Right lobe of liver (tissue), 6 donors: ENCODE measurements at regions not wholly inside any gene's neighbourhood (a gene's known extent, or its start where the extent isn't known, plus 50 kb on each side); places are given as distances from the start of the nearest gene placed in this dataset.

ENCODE experiments used
- ATAC-seq, 4 donors: fragments of 200-7000 bp; cut with Tn5 transposase; one replicate each; pipeline ENCODE4 v1.9.1; 2020; ENCODE audit warnings: mild to moderate bottlenecking in 4 of 4, moderate library complexity in 4 of 4
- DNase-seq, 3 donors: peaks; one replicate each; pipeline ENCODE4 v3.0.0-alpha.2; 2020
- H3K27ac ChIP-seq, 3 donors: fragments of 200-600 bp; one replicate each; pipeline ENCODE4 v1.8.0; 2022
- H3K27me3 ChIP-seq, 2 donors: fragments of 200-600 bp; one replicate each; pipeline ENCODE4 v1.8.0; 2022
- H3K36me3 ChIP-seq, 4 donors: fragments of 200-600 bp; sonication (generic) in 1 of 4; one replicate each; pipeline versions ENCODE4 v1.5.1 to v1.8.0; 2017 to 2022; ENCODE audit warnings: control low read depth in 1 of 4
- H3K4me1 ChIP-seq, 4 donors: fragments of 200-600 bp; sonication (generic) in 1 of 4; one replicate each; pipeline versions ENCODE4 v1.5.1 to v1.8.0; 2017 to 2022; ENCODE audit warnings: control low read depth in 1 of 4
- H3K4me3 ChIP-seq, 3 donors: fragments of 200-600 bp; one replicate each; pipeline ENCODE4 v1.8.0; 2022
- H3K9me3 ChIP-seq, 4 donors: fragments of 200-600 bp; sonication (generic) in 1 of 4; one replicate each; pipeline versions ENCODE4 v1.5.1 to v1.8.0; 2017 to 2022; ENCODE audit warnings: control low read depth in 1 of 4
- POLR2A ChIP-seq: fragments of 450-650 bp; IDR thresholded peaks from one replicate; pipeline ENCODE4 v1.6.1; 2017; ENCODE audit warnings: antibody characterized with exemption, mild to moderate bottlenecking
- WGBS: methylation state at CpG from one replicate; pipeline ENCODE4 v1.1.6; 2018; ENCODE audit warnings: low coverage, low lambda C conversion rate; ENCODE audit not compliant: insufficient coverage; ENCODE audit errors: missing lambda C conversion rate; 5-methylcytosine and 5-hydroxymethylcytosine counted together
- intact Hi-C, 2 donors: fragments of 100-400 bp; cut with DNase I; formaldehyde crosslinking; loops; one replicate each; pipeline versions ENCODE4 v1.11.2 to v1.14.1; 2022
- TF ChIP-seq, protein P1 (sequence below), 4 donors: fragments of 200-600 bp in 3 of 4; fragments of 450-650 bp in 1 of 4; IDR thresholded peaks; one replicate each; pipeline versions ENCODE4 v1.5.1 to v1.8.0; 2016 to 2022; ENCODE audit warnings: antibody characterized with exemption in 4 of 4, mild to moderate bottlenecking in 2 of 4
- donor health status: DM: no; HTN: yes; CAD: no.
- donor health status: DM: no; HTN: no; CAD: no.
- donor health status: DM: no; HTN: no; CAD: no.
- donor health status: DM: no; HTN: yes; CAD: no.
- donor health status: DM: no; HTN: yes; CAD: no.

DNA sequence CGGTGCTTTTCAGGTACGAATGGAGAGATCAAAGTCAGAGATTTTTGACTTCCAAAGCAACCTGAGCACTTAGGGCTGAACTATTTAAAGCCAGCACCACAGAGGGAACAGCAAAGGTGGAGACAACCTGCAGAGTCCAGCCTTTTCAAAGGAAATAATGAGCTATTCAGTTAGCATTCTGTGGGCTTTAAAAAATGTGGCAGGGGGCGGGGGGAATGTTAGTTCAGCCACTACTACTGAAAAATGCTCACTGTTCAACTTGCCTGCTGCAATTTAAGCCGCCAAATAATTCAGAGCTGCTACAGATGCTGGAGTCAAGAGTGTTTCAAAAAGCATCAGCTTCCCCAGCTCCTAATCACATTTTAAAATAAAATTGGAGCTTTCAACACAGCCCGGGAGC lies 473.3 kb upstream of the PLXNA2 start:
- TF ChIP-seq, protein P1, sequence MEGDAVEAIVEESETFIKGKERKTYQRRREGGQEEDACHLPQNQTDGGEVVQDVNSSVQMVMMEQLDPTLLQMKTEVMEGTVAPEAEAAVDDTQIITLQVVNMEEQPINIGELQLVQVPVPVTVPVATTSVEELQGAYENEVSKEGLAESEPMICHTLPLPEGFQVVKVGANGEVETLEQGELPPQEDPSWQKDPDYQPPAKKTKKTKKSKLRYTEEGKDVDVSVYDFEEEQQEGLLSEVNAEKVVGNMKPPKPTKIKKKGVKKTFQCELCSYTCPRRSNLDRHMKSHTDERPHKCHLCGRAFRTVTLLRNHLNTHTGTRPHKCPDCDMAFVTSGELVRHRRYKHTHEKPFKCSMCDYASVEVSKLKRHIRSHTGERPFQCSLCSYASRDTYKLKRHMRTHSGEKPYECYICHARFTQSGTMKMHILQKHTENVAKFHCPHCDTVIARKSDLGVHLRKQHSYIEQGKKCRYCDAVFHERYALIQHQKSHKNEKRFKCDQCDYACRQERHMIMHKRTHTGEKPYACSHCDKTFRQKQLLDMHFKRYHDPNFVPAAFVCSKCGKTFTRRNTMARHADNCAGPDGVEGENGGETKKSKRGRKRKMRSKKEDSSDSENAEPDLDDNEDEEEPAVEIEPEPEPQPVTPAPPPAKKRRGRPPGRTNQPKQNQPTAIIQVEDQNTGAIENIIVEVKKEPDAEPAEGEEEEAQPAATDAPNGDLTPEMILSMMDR (IDR thresholded peaks at IDR 0.05): no peak
- TF ChIP-seq POLR2A: no peak
- no peak for DNase-seq
- H3K36me3 ChIP-seq: no peaks in the 10 kb centered on the region
- ATAC-seq: no peak
- no peaks in the 10 kb centered on the region for H3K4me1 ChIP-seq
- no peak overlapping the region for H3K4me3 ChIP-seq
- no peaks in the 10 kb centered on the region for H3K27me3 ChIP-seq
- H3K9me3 ChIP-seq: no peaks in the 10 kb centered on the region
- intact Hi-C loops: no loop called here
- H3K27ac ChIP-seq: no peak overlapping the region
- WGBS: 74% methylated on average over 5 of the region's 5 CpGs

DNA sequence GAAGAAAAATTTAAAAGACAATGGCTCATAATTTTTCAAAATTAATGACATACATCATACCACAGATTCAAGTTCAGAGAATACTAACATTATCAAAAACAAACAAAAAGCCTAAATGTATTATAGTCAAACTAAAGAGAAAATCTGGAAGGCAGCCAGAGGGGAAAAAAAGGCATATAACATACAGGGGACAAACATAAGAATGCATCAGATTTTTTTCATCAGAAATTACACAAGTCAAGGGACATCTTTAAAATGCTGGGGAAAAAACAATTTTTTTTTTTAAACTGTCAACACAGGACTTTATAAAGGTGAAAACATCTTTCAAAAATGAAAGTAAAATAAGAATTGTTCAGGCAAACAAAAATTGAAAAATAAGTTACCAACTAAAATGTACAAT lies 478.4 kb upstream of the PLXNA2 start:
- no peaks in the 10 kb centered on the region for H3K27me3 ChIP-seq
- no peak overlapping the region for H3K27ac ChIP-seq
- no peaks in the 10 kb centered on the region for H3K4me1 ChIP-seq
- peaks cover 0 to 7% (median 1%) of the 10 kb centered on the region in 4 donors for H3K9me3 ChIP-seq
- ATAC-seq: no peak
- no peaks in the 10 kb centered on the region for H3K36me3 ChIP-seq
- H3K4me3 ChIP-seq: no peak overlapping the region
- intact Hi-C loops: no loop called here
- DNase-seq: no peak
- TF ChIP-seq, protein P1 (IDR thresholded peaks at IDR 0.05): no peak
- TF ChIP-seq POLR2A: no peak

GRCh38 chr1:208724079-208724478 lies 479.9 kb upstream of the PLXNA2 start:
- Histone ChIP-seq H3K9me3 (peaks cover 0 to 7% (median 1%) of the 10 kb centered on the region in 4 donors), H3K36me3 (no peaks in the 10 kb centered on the region), H3K27me3 (no peaks in the 10 kb centered on the region), H3K4me1 (no peaks in the 10 kb centered on the region), H3K27ac (no peak overlapping the region), H3K4me3 (no peak overlapping the region)
- no peak for TF ChIP-seq POLR2A
- TF ChIP-seq, protein P1 (IDR thresholded peaks at IDR 0.05): no peak
- DNase-seq (no peak), ATAC-seq (no peak)
- WGBS: 44% methylated on average over 1 of the region's 1 CpG
- intact Hi-C loops: no loop called here

DNA sequence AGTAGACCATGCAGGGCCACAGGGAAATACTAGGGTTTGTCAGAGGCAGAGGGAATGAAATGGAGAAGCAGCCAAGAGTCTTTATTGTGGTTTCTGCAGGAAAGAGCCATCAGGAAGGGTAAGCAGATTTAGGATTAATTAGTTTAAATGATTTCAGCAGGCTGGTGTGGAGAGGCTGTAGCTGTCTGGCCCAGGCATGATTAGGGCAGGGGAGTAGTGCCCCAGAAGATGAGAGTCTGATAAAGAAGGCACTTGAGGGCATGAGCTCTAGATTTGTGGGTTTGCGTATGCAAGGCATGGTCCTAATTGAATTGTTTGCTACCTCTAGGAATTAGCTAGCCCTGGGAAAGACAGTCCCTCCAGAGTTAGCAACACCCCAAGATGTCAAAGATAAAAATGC lies 484.6 kb upstream of the PLXNA2 start:
- Histone ChIP-seq H3K27me3 (no peaks in the 10 kb centered on the region), H3K9me3 (no peaks in the 10 kb centered on the region), H3K36me3 (no peaks in the 10 kb centered on the region), H3K4me1 (no peaks in the 10 kb centered on the region), H3K27ac (no peak overlapping the region), H3K4me3 (no peak overlapping the region)
- TF ChIP-seq POLR2A: no peak
- TF ChIP-seq, protein P1 (IDR thresholded peaks at IDR 0.05): no peak
- WGBS: 89% methylated on average over 1 of the region's 1 CpG
- ATAC-seq (no peak), DNase-seq (no peak)
- intact Hi-C loops: no loop called here
